Subcutaneous abdominal adipose tissue (tissue), 5 donors: ENCODE measurements at regions not wholly inside any gene's neighbourhood (a gene's known extent, or its start where the extent isn't known, plus 50 kb on each side); places are given as distances from the start of the nearest gene placed in this dataset.

ENCODE experiments used
- H3K27ac ChIP-seq: one replicate; pipeline ENCODE4 v1.7.0; 2013; ENCODE audit warnings: low read depth, mild to moderate bottlenecking, inconsistent platforms, low read length, moderate library complexity
- H3K27me3 ChIP-seq, 5 donors: one replicate each; pipeline ENCODE4 v1.7.0; 2013; ENCODE audit warnings: low read length in 5 of 5, inconsistent platforms in 1 of 5; ENCODE audit not compliant: control insufficient read depth in 5 of 5, insufficient read depth in 4 of 5
- H3K36me3 ChIP-seq, 5 donors: one replicate each; pipeline ENCODE4 v1.7.0; 2013; ENCODE audit warnings: low read length in 5 of 5; ENCODE audit not compliant: control insufficient read depth in 5 of 5, insufficient read depth in 5 of 5
- H3K4me1 ChIP-seq, 5 donors: one replicate each; pipeline ENCODE4 v1.7.0; 2013; ENCODE audit warnings: low read length in 5 of 5, mild to moderate bottlenecking in 3 of 5, moderate library complexity in 1 of 5; ENCODE audit not compliant: control insufficient read depth in 5 of 5, insufficient read depth in 5 of 5
- H3K4me3 ChIP-seq, 5 donors: one replicate each; pipeline ENCODE4 v1.7.0; 2013; ENCODE audit warnings: low read length in 5 of 5, low read depth in 1 of 5
- H3K9ac ChIP-seq, 5 donors: one replicate each; pipeline ENCODE4 v1.7.0; 2013; ENCODE audit warnings: low read length in 5 of 5, mild to moderate bottlenecking in 4 of 5, moderate library complexity in 3 of 5
- H3K9me3 ChIP-seq, 5 donors: one replicate each; pipeline ENCODE4 v1.7.0; 2013; ENCODE audit warnings: low read length in 5 of 5; ENCODE audit not compliant: control insufficient read depth in 5 of 5
- donor health status: healthy.
- donor health status: healthy.
- donor health status: healthy.
- donor health status: healthy.
- donor health status: healthy.

- Histone ChIP-seq H3K4me3 (no peak overlapping the region), H3K36me3 (no peaks in the 10 kb centered on the region), H3K4me1 (no peaks in the 10 kb centered on the region), H3K27me3 (no peaks in the 10 kb centered on the region), H3K9me3 (no peaks in the 10 kb centered on the region), H3K9ac (no peak overlapping the region), H3K27ac (no peak overlapping the region)
Observed at GRCh38 chr4:96691521-96691920, 851.6 kb downstream of the PDHA2 start.

GRCh38 chr4:96698831-96699230 is 858.9 kb downstream of the PDHA2 start:
- H3K36me3 ChIP-seq = no peaks in the 10 kb centered on the region
- H3K4me1 ChIP-seq = no peaks in the 10 kb centered on the region
- no peak overlapping the region for H3K4me3 ChIP-seq
- no peaks in the 10 kb centered on the region for H3K27me3 ChIP-seq
- no peak overlapping the region for H3K9ac ChIP-seq
- H3K9me3 ChIP-seq = no peaks in the 10 kb centered on the region
- no peak overlapping the region for H3K27ac ChIP-seq

GRCh38 chr4:96703265-96703664 is 863.4 kb downstream of the PDHA2 start:
- Histone ChIP-seq H3K4me1 (no peaks in the 10 kb centered on the region), H3K36me3 (no peaks in the 10 kb centered on the region), H3K4me3 (no peak overlapping the region), H3K27me3 (no peaks in the 10 kb centered on the region), H3K9me3 (no peaks in the 10 kb centered on the region), H3K9ac (no peak overlapping the region), H3K27ac (no peak overlapping the region)

- no peaks in the 10 kb centered on the region for H3K36me3 ChIP-seq
- no peaks in the 10 kb centered on the region for H3K27me3 ChIP-seq
- no peak overlapping the region for H3K9ac ChIP-seq
- no peaks in the 10 kb centered on the region for H3K4me1 ChIP-seq
- H3K9me3 ChIP-seq = peaks cover 0 to 2% (median 0%) of the 10 kb centered on the region in 5 donors
- no peak overlapping the region for H3K27ac ChIP-seq
- no peak overlapping the region for H3K4me3 ChIP-seq
Observed at GRCh38 chr4:96708766-96709165, 868.9 kb downstream of the PDHA2 start.

GRCh38 chr4:96713271-96713850 is 873.5 kb downstream of the PDHA2 start:
- H3K4me1 ChIP-seq = no peaks in the 10 kb centered on the region
- H3K4me3 ChIP-seq = no peak overlapping the region
- H3K36me3 ChIP-seq = no peaks in the 10 kb centered on the region
- no peak overlapping the region for H3K9ac ChIP-seq
- H3K27ac ChIP-seq = no peak overlapping the region
- no peaks in the 10 kb centered on the region for H3K27me3 ChIP-seq
- H3K9me3 ChIP-seq = peaks cover 0 to 2% (median 0%) of the 10 kb centered on the region in 5 donors

DNA sequence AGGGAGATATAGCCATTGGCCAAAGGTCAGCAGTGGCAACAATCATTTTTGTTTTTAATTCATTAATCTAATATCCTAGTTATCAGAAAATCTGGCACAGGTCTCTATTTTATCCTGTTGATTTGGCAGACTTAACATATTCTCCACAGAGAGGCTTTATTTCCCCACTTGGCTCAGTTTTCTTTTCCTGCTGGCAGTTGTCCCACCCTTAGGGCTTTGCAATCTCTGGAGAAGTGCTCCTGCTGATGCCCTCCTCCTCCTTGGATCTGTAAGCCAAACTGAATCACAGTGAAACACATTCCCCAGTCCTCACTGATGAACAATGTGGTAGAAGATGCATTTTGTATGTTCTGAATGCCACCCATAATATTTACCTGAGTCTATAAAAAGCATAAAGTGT is 889.7 kb downstream of the PDHA2 start:
- Histone ChIP-seq H3K9me3 (peaks cover 0 to 6% (median 0%) of the 10 kb centered on the region in 5 donors), H3K27me3 (no peaks in the 10 kb centered on the region), H3K36me3 (no peaks in the 10 kb centered on the region), H3K27ac (no peak overlapping the region), H3K4me3 (no peak overlapping the region), H3K9ac (no peak overlapping the region), H3K4me1 (no peaks in the 10 kb centered on the region)

- Histone ChIP-seq H3K9ac (no peak overlapping the region), H3K36me3 (no peaks in the 10 kb centered on the region), H3K4me3 (no peak overlapping the region), H3K27me3 (no peaks in the 10 kb centered on the region), H3K4me1 (no peaks in the 10 kb centered on the region), H3K27ac (no peak overlapping the region), H3K9me3 (peaks cover 0 to 6% (median 0%) of the 10 kb centered on the region in 5 donors)
Observed at GRCh38 chr4:96730432-96730831, 890.5 kb downstream of the PDHA2 start.

DNA sequence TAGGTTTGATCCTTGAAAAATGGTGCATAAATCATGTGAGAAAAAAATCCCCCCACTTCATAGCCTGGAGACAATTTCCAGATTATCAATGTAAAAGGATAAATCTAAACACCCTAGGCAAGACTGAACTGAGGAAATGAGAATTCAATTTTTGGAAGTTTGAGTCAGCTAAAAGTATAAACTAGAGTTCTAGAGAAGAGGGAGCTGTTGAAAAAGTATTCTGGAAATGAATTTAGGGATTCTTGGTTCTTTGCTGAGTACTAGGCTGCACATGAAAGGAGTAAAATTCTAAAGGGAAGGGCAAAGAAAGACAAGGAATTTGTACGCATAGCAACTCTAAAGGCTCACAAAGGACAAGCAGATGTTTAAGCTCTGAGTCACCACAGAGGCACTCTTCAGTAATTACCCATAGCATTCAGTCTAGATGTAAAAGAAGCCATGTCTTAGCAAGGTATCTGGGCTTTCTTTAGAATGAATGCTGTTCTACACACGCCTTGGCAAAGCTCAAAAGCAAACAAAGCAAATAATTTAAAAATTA is 896.5 kb downstream of the PDHA2 start:
- Histone ChIP-seq H3K27me3 (no peaks in the 10 kb centered on the region), H3K4me3 (no peak overlapping the region), H3K36me3 (no peaks in the 10 kb centered on the region), H3K4me1 (no peaks in the 10 kb centered on the region), H3K9me3 (peaks cover 0 to 8% (median 0%) of the 10 kb centered on the region in 5 donors), H3K27ac (no peak overlapping the region), H3K9ac (no peak overlapping the region)

- Histone ChIP-seq H3K36me3 (no peaks in the 10 kb centered on the region), H3K4me1 (no peaks in the 10 kb centered on the region), H3K9ac (no peak overlapping the region), H3K27me3 (no peaks in the 10 kb centered on the region), H3K4me3 (no peak overlapping the region), H3K9me3 (peaks cover 0 to 14% (median 4%) of the 10 kb centered on the region in 5 donors), H3K27ac (no peak overlapping the region)
Observed at GRCh38 chr4:96739101-96739500, 899.2 kb downstream of the PDHA2 start.

- no peaks in the 10 kb centered on the region for H3K36me3 ChIP-seq
- peaks cover 0 to 12% (median 4%) of the 10 kb centered on the region in 5 donors for H3K9me3 ChIP-seq
- H3K27me3 ChIP-seq = no peaks in the 10 kb centered on the region
- no peak overlapping the region for H3K27ac ChIP-seq
- H3K4me3 ChIP-seq = no peak overlapping the region
- no peak overlapping the region for H3K9ac ChIP-seq
- H3K4me1 ChIP-seq = no peaks in the 10 kb centered on the region
Observed at GRCh38 chr4:96742332-96743014, 902.6 kb downstream of the PDHA2 start.
